A673 (cell line): ENCODE measurements at regions not wholly inside any gene's neighbourhood (a gene's known extent, or its start where the extent isn't known, plus 50 kb on each side); places are given as distances from the start of the nearest gene placed in this dataset.

ENCODE experiments used
- BruUV-seq: library from RNA; stranded (reverse); fragments of 400-500 nt; replicated peaks from 2 replicates; lab custom pipeline; 2021; lab: Mats Ljungman, UMichigan
- CTCF ChIA-PET: fragments of 300-600 bp; sonication (Branson Sonifier 250); formaldehyde crosslinking; loops from one replicate; lab custom pipeline; 2022; ENCODE audit warnings: antibody characterized with exemption; lab: Charles Lee
- POLR2A ChIA-PET: fragments of 300-600 bp; sonication (Branson Sonifier 250); formaldehyde crosslinking; loops from one replicate; lab custom pipeline; 2022; ENCODE audit warnings: antibody characterized with exemption; ENCODE audit not compliant: low non-redundant PET; lab: Charles Lee
- DNase-seq: peaks from one replicate; pipeline ENCODE4 v3.0.0-alpha.2; 2015; ENCODE audit warnings: low spot score
- H3K27ac ChIP-seq: fragments of 200-600 bp; sonication (generic); 2 replicates; pipeline ENCODE4 v1.5.1; 2016; ENCODE audit warnings: mixed run types, low read depth, mild to moderate bottlenecking, mixed read lengths, antibody characterized with exemption, low read length; ENCODE audit not compliant: poor library complexity, severe bottlenecking
- H3K27me3 ChIP-seq: fragments of 200-600 bp; sonication (generic); replicated peaks from 2 replicates; pipeline ENCODE4 v1.6.1; 2017; ENCODE audit warnings: mixed run types, low read depth, mild to moderate bottlenecking, mixed read lengths, antibody characterized with exemption, low read length; ENCODE audit not compliant: insufficient read depth, poor library complexity
- H3K36me3 ChIP-seq: fragments of 200-600 bp; sonication (generic); 2 replicates; pipeline ENCODE4 v1.6.1; 2016; ENCODE audit warnings: mixed run types, mild to moderate bottlenecking, mixed read lengths, antibody characterized with exemption, low read length; ENCODE audit not compliant: insufficient read depth, poor library complexity, severe bottlenecking
- H3K4me1 ChIP-seq: fragments of 200-600 bp; sonication (generic); 2 replicates; pipeline ENCODE4 v1.6.1; 2017; ENCODE audit warnings: mixed run types, mild to moderate bottlenecking, mixed read lengths, antibody characterized with exemption, low read length; ENCODE audit not compliant: insufficient read depth, poor library complexity, severe bottlenecking
- H3K4me3 ChIP-seq: fragments of 200-600 bp; sonication (generic); 2 replicates; pipeline ENCODE4 v1.5.1; 2016; ENCODE audit warnings: low read depth, mixed run types, mild to moderate bottlenecking, mixed read lengths, low read length; ENCODE audit not compliant: poor library complexity, severe bottlenecking
- H3K9me3 ChIP-seq: fragments of 200-600 bp; sonication (generic); 2 replicates; pipeline ENCODE4 v1.6.1; 2016; ENCODE audit warnings: mixed run types, low read depth, mild to moderate bottlenecking, mixed read lengths, antibody characterized with exemption, low read length; ENCODE audit not compliant: poor library complexity, severe bottlenecking
- EZH2 ChIP-seq: fragments of 200-600 bp; sonication (generic); IDR thresholded peaks from 2 replicates; pipeline ENCODE4 v1.6.1; 2017; ENCODE audit warnings: borderline replicate concordance, low read depth, mild to moderate bottlenecking, mixed read lengths, antibody characterized with exemption, low read length; ENCODE audit not compliant: poor library complexity, severe bottlenecking
- intact Hi-C: fragments of 100-400 bp; cut with micrococcal nuclease; formaldehyde crosslinking; loops from one replicate; pipeline ENCODE4 v1.10.0; 2022; ENCODE audit not compliant: unreplicated experiment
- TF ChIP-seq, protein P1 (sequence below): fragments of 300-800, 200-600 bp; sonication (generic); conservative IDR thresholded peaks from 2 replicates; pipeline ENCODE4 v1.5.1; 2017; ENCODE audit warnings: low read depth, mild to moderate bottlenecking, antibody characterized with exemption, low read length, moderate library complexity, mixed read lengths

DNA sequence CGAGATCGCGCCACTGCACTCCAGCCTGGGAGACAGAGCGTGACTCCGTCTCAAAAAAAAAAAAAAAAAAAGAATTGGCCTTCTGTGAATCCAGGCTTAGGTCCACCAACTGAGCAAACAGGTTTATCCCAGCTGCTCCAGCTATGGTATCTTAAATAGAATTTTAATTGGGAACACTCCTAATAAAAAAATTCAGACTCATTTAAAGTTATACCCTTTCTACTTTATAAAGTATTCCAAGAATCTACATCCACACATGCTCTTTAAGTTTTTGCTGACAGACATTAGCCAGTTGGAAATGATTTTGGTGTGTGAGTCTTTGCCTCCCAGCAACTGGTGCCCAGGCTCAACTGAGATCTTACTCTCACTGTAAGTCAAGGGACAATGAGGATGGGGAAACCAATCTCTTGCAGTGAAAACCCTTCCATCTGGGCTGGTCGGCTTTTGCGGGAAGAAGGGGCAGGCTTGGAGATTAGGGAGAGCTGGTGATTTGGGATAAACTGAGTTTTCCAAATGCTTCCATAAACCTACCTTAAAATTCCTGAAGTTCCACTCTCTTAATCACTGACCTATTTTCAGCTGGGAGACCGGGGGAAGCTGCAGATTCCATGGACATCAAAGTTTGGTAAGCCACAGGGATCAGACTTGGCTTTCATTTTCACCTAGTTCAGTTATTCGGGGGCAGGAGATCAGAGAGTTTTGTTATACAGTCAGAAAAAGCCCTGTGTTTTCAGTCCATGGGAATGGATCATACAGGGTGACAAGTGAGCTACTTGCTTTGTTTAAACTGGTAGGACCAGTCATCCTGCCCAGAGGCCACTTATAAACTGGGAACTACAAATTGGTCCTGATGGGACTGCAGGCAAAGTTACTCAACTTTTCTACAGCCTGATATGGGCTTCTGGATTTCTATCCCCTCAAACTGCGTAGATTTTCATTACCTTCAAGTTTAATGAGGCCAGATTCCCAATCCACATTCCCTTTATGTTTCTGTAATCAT, 89.3 kb upstream of the ZNF746 start:
- no peaks in the 10 kb centered on the region for H3K9me3 ChIP-seq
- POLR2A ChIA-PET, result no interaction called here
- CTCF ChIA-PET, result no interaction called here

DNA sequence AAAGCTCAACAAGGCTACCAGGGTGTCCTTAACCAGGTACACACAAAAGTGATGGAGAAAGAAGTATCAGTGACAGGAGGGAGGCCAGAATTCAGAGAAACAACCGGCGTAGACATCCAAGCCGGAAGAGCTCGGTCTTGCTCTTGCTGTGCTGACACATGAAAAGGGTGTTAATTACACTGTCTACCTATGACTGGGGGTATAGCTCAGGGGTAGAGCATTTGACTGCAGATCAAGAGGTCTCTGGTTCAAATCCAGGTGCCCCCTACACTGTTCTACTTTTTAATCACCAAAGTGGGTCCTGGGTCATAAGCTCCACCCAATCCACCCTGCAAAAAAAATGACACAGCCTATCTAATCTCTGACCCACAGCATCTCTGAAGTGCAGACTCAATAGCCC, 86.9 kb upstream of the ZNF746 start:
- Histone ChIP-seq H3K4me1 (no peaks in the 10 kb centered on the region), H3K4me3 (no peak overlapping the region), H3K27ac (no peak overlapping the region), H3K9me3 (peaks cover 15% of the 10 kb centered on the region), H3K27me3 (no peaks in the 10 kb centered on the region), H3K36me3 (peaks cover 29% of the 10 kb centered on the region)
- no peak for DNase-seq
- no TSS peak for BruUV-seq
- intact Hi-C loops, result no loop called here
- POLR2A ChIA-PET, result no interaction called here
- TF ChIP-seq EZH2, result no peak
- TF ChIP-seq, protein P1, sequence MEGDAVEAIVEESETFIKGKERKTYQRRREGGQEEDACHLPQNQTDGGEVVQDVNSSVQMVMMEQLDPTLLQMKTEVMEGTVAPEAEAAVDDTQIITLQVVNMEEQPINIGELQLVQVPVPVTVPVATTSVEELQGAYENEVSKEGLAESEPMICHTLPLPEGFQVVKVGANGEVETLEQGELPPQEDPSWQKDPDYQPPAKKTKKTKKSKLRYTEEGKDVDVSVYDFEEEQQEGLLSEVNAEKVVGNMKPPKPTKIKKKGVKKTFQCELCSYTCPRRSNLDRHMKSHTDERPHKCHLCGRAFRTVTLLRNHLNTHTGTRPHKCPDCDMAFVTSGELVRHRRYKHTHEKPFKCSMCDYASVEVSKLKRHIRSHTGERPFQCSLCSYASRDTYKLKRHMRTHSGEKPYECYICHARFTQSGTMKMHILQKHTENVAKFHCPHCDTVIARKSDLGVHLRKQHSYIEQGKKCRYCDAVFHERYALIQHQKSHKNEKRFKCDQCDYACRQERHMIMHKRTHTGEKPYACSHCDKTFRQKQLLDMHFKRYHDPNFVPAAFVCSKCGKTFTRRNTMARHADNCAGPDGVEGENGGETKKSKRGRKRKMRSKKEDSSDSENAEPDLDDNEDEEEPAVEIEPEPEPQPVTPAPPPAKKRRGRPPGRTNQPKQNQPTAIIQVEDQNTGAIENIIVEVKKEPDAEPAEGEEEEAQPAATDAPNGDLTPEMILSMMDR, result no peak
- CTCF ChIA-PET, result no interaction called here

More for the DNA sequence above, 89.3 kb upstream of the ZNF746 start:
- TF ChIP-seq, protein P1, result no peak
- TF ChIP-seq EZH2, result no peak
- no peak overlapping the region for H3K27ac ChIP-seq
- intact Hi-C loops, result no loop called here
- no peak for DNase-seq
- no peaks in the 10 kb centered on the region for H3K4me1 ChIP-seq
- H3K36me3 ChIP-seq, result peaks cover 29% of the 10 kb centered on the region
- H3K4me3 ChIP-seq, result no peak overlapping the region
- no peaks in the 10 kb centered on the region for H3K27me3 ChIP-seq
- BruUV-seq, result no TSS peak

DNA sequence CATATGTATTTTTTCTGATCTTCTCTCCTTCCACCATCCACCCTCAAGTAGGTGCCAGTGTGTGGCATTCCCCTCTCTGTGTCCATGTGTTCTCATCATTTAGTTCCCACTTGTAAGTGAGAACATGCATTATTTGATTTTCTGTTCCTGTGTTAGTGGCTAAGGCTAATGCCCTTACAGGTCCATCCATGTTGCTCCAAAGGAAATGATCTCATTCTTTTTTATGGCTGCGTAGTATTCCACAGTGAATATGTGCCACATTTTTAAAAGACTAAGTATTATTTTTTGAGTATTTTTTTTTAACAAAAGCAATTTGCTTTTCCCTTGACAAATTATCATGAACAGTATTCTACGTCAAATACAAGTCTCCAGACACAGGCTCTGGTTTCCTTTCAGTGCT, 86.4 kb upstream of the ZNF746 start:
- intact Hi-C loops, result no loop called here
- POLR2A ChIA-PET, result no interaction called here
- Histone ChIP-seq H3K27me3 (no peaks in the 10 kb centered on the region), H3K9me3 (peaks cover 15% of the 10 kb centered on the region), H3K4me3 (no peak overlapping the region), H3K4me1 (no peaks in the 10 kb centered on the region), H3K27ac (no peak overlapping the region), H3K36me3 (peaks cover 26% of the 10 kb centered on the region)
- no peak for DNase-seq
- no TSS peak for BruUV-seq
- TF ChIP-seq, protein P1, result no peak
- TF ChIP-seq EZH2, result no peak
- CTCF ChIA-PET, result no interaction called here
